HEK293 (cell line): ENCODE measurements at regions not wholly inside any gene's neighbourhood (a gene's known extent, or its start where the extent isn't known, plus 50 kb on each side); places are given as distances from the start of the nearest gene placed in this dataset.
A peak's percentile ranks its signal among the peaks of the same experiment; 100 is the strongest.

Source experiments
- CTCF ChIA-PET: fragments of 350-600 bp; formaldehyde crosslinking; extraction: SDS; loops from one replicate; lab custom pipeline; 2021; ENCODE audit warnings: antibody characterized with exemption; lab: Yijun Ruan, JAX
- POLR2A ChIA-PET: fragments of 300-600 bp; formaldehyde crosslinking; extraction: SDS; loops from one replicate; lab custom pipeline; 2020; ENCODE audit warnings: antibody characterized with exemption, inconsistent platforms; lab: Yijun Ruan, JAX
- H3K27ac ChIP-seq: fragments of 200-500 bp; sonication (Bioruptor generic); 2 replicates; pipeline ENCODE4 v1.5.1; 2014; ENCODE audit warnings: low read depth, low read length, control low read depth, inconsistent platforms; ENCODE audit errors: extremely low read depth
- H3K36me3 ChIP-seq, 2 experiments: fragments of 200-500 bp in 1 of 2; sonication (Bioruptor generic) in 1 of 2; 1 replicate in 1 of 2; 2 replicates in 1 of 2; pipeline ENCODE4 v1.5.1; 2014 to 2017; ENCODE audit warnings: inconsistent platforms in 2 of 2, low read length in 2 of 2; ENCODE audit not compliant: control insufficient read depth in 2 of 2, insufficient read depth in 1 of 2
- H3K4me1 ChIP-seq: fragments of 200-500 bp; sonication (Bioruptor generic); 2 replicates; pipeline ENCODE4 v1.5.1; 2014; ENCODE audit warnings: mild to moderate bottlenecking, low read length, inconsistent platforms; ENCODE audit not compliant: control insufficient read depth, insufficient read depth
- H3K4me3 ChIP-seq: 2 replicates; pipeline ENCODE4 v1.5.1; 2011; ENCODE audit warnings: low read depth, mild to moderate bottlenecking, control low read depth, low read length, moderate library complexity
- H3K9me3 ChIP-seq: fragments of 200-500 bp; sonication (Bioruptor generic); 2 replicates; pipeline ENCODE4 v1.5.1; 2014; ENCODE audit warnings: low read depth, low read length, inconsistent platforms; ENCODE audit not compliant: control insufficient read depth, insufficient read depth
- HOXD13 ChIP-seq: sonication (generic); formaldehyde crosslinking; IDR thresholded peaks from 2 replicates; pipeline ENCODE4 v1.8.0; 2022; ENCODE audit warnings: missing genetic modification reagents, borderline replicate concordance
- PRDM1 ChIP-seq: fragments of 450-650 bp; formaldehyde crosslinking; IDR thresholded peaks from 2 replicates; pipeline ENCODE4; 2016; ENCODE audit warnings: missing biosample characterization, missing genetic modification characterization
- SP7 ChIP-seq: fragments of 450-650 bp; formaldehyde crosslinking; IDR thresholded peaks from 2 replicates; pipeline ENCODE4 v1.5.1; 2016; ENCODE audit warnings: missing biosample characterization, missing genetic modification characterization
- ZBTB17 ChIP-seq: fragments of 450-650 bp; formaldehyde crosslinking; IDR thresholded peaks from 2 replicates; pipeline ENCODE4 v1.5.1; 2016; ENCODE audit warnings: missing biosample characterization, missing genetic modification characterization
- ZBTB7A ChIP-seq: fragments of 450-650 bp; formaldehyde crosslinking; IDR thresholded peaks from 2 replicates; pipeline ENCODE4 v1.5.1; 2016; ENCODE audit warnings: low read depth, missing biosample characterization, missing genetic modification characterization
- ZNF132 ChIP-seq: fragments of 450-650 bp; formaldehyde crosslinking; IDR thresholded peaks from 2 replicates; pipeline ENCODE4 v1.5.1; 2017; ENCODE audit warnings: missing biosample characterization, missing genetic modification characterization, borderline replicate concordance
- ZNF140 ChIP-seq: fragments of 450-650 bp; formaldehyde crosslinking; IDR thresholded peaks from 2 replicates; pipeline ENCODE4 v1.5.1; 2016; ENCODE audit warnings: missing biosample characterization, missing genetic modification characterization
- ZNF157 ChIP-seq: fragments of 450-650 bp; formaldehyde crosslinking; IDR thresholded peaks from 2 replicates; pipeline ENCODE4 v1.5.1; 2016; ENCODE audit warnings: missing biosample characterization, missing genetic modification characterization
- ZNF214 ChIP-seq: fragments of 450-650 bp; formaldehyde crosslinking; IDR thresholded peaks from 2 replicates; pipeline ENCODE4 v1.5.1; 2017; ENCODE audit warnings: missing biosample characterization, mild to moderate bottlenecking, missing genetic modification characterization, borderline replicate concordance
- ZNF416 ChIP-seq: fragments of 450-650 bp; formaldehyde crosslinking; IDR thresholded peaks from 2 replicates; pipeline ENCODE4 v1.5.1; 2016; ENCODE audit warnings: missing biosample characterization, missing genetic modification characterization
- ZNF530 ChIP-seq: fragments of 450-650 bp; formaldehyde crosslinking; IDR thresholded peaks from 2 replicates; pipeline ENCODE4 v1.5.1; 2016; ENCODE audit warnings: low read depth, missing biosample characterization, missing genetic modification characterization
- ZNF544 ChIP-seq: fragments of 450-650 bp; formaldehyde crosslinking; IDR thresholded peaks from 2 replicates; pipeline ENCODE4 v1.5.0; 2017; ENCODE audit warnings: missing biosample characterization, missing genetic modification characterization
- ZNF623 ChIP-seq: fragments of 450-650 bp; formaldehyde crosslinking; IDR thresholded peaks from 2 replicates; pipeline ENCODE4 v1.5.1; 2016; ENCODE audit warnings: missing biosample characterization, missing genetic modification characterization
- ZNF701 ChIP-seq: fragments of 450-650 bp; formaldehyde crosslinking; IDR thresholded peaks from 2 replicates; pipeline ENCODE4 v1.5.1; 2016; ENCODE audit warnings: missing biosample characterization, missing genetic modification characterization
- ZNF768 ChIP-seq: fragments of 450-650 bp; formaldehyde crosslinking; IDR thresholded peaks from 2 replicates; pipeline ENCODE4 v1.5.1; 2018; ENCODE audit warnings: missing biosample characterization, mild to moderate bottlenecking, missing genetic modification characterization
- TF ChIP-seq, protein P1 (sequence below): fragments of 450-650 bp; formaldehyde crosslinking; IDR thresholded peaks from 2 replicates; pipeline ENCODE4 v1.5.1; 2017; ENCODE audit warnings: missing biosample characterization, missing genetic modification characterization
- TF ChIP-seq, protein P2 (sequence below): fragments of 450-650 bp; formaldehyde crosslinking; IDR thresholded peaks from 2 replicates; pipeline ENCODE4 v1.5.1; 2016; ENCODE audit warnings: missing biosample characterization, missing genetic modification characterization
- TF ChIP-seq, protein P3 (sequence below): fragments of 450-650 bp; formaldehyde crosslinking; IDR thresholded peaks from 2 replicates; pipeline ENCODE4 v1.5.1; 2016; ENCODE audit warnings: missing biosample characterization, missing genetic modification characterization
- TF ChIP-seq, protein P4 (sequence below): fragments of 450-650 bp; IDR thresholded peaks from 2 replicates; pipeline ENCODE4 v1.5.1; 2018; ENCODE audit warnings: missing biosample characterization, missing genetic modification characterization
- TF ChIP-seq, protein P5 (sequence below): fragments of 450-650 bp; formaldehyde crosslinking; IDR thresholded peaks from 2 replicates; pipeline ENCODE4 v1.5.1; 2017; ENCODE audit warnings: missing biosample characterization, missing genetic modification characterization
- TF ChIP-seq, protein P6 (sequence below): fragments of 450-650 bp; formaldehyde crosslinking; IDR thresholded peaks from 2 replicates; pipeline ENCODE4 v1.5.1; 2016; ENCODE audit warnings: missing biosample characterization, missing genetic modification characterization

DNA sequence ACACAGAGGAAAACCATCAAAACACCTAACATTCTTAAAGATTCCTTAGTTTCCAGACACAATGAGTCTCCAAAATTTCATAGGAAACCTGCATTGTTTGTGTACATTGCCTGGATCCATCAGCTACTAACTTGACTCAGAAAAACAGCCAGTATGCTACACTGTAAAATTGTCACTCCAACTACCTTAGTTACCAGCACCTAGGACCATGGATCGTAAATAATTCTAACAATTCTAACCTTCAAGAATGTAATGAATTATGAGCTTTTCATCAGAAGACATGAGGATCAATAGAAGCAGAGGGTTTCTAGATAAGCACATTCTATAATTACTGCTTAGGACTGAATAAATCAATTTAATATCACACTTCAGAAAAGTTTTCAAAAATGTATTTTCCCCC lies 851.5 kb downstream of the SORCS1 start:
- Histone ChIP-seq H3K4me1 (no peaks in the 10 kb centered on the region), H3K4me3 (no peak overlapping the region), H3K9me3 (no peaks in the 10 kb centered on the region), H3K27ac (no peak overlapping the region), H3K36me3 (no peaks in the 10 kb centered on the region)
- POLR2A ChIA-PET: no interaction called here
- CTCF ChIA-PET: no interaction called here
- TF ChIP-seq ZNF214 (tag by site-specific recombination) (no peak), ZNF623 (tag by site-specific recombination) (no peak), SP7 (tag by site-specific recombination) (no peak), ZNF132 (tag by site-specific recombination) (no peak), PRDM1 (tag by site-specific recombination) (no peak), ZNF140 (tag by site-specific recombination) (no peak), ZNF768 (tag by site-specific recombination) (no peak), HOXD13 (CRISPR knock-in tag) (no peak), ZNF157 (tag by site-specific recombination) (no peak), ZNF530 (no peak), ZNF701 (tag by site-specific recombination) (no peak), ZBTB7A (tag by site-specific recombination) (no peak)
- TF ChIP-seq, protein P1, sequence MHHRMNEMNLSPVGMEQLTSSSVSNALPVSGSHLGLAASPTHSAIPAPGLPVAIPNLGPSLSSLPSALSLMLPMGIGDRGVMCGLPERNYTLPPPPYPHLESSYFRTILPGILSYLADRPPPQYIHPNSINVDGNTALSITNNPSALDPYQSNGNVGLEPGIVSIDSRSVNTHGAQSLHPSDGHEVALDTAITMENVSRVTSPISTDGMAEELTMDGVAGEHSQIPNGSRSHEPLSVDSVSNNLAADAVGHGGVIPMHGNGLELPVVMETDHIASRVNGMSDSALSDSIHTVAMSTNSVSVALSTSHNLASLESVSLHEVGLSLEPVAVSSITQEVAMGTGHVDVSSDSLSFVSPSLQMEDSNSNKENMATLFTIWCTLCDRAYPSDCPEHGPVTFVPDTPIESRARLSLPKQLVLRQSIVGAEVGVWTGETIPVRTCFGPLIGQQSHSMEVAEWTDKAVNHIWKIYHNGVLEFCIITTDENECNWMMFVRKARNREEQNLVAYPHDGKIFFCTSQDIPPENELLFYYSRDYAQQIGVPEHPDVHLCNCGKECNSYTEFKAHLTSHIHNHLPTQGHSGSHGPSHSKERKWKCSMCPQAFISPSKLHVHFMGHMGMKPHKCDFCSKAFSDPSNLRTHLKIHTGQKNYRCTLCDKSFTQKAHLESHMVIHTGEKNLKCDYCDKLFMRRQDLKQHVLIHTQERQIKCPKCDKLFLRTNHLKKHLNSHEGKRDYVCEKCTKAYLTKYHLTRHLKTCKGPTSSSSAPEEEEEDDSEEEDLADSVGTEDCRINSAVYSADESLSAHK (tag by site-specific recombination): no peak
- TF ChIP-seq, protein P2, sequence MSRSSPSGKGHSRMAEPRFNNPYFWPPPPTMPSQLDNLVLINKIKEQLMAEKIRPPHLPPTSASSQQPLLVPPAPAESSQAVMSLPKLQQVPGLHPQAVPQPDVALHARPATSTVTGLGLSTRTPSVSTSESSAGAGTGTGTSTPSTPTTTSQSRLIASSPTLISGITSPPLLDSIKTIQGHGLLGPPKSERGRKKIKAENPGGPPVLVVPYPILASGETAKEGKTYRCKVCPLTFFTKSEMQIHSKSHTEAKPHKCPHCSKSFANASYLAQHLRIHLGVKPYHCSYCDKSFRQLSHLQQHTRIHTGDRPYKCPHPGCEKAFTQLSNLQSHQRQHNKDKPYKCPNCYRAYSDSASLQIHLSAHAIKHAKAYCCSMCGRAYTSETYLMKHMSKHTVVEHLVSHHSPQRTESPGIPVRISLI: no peak
- TF ChIP-seq, protein P3, sequence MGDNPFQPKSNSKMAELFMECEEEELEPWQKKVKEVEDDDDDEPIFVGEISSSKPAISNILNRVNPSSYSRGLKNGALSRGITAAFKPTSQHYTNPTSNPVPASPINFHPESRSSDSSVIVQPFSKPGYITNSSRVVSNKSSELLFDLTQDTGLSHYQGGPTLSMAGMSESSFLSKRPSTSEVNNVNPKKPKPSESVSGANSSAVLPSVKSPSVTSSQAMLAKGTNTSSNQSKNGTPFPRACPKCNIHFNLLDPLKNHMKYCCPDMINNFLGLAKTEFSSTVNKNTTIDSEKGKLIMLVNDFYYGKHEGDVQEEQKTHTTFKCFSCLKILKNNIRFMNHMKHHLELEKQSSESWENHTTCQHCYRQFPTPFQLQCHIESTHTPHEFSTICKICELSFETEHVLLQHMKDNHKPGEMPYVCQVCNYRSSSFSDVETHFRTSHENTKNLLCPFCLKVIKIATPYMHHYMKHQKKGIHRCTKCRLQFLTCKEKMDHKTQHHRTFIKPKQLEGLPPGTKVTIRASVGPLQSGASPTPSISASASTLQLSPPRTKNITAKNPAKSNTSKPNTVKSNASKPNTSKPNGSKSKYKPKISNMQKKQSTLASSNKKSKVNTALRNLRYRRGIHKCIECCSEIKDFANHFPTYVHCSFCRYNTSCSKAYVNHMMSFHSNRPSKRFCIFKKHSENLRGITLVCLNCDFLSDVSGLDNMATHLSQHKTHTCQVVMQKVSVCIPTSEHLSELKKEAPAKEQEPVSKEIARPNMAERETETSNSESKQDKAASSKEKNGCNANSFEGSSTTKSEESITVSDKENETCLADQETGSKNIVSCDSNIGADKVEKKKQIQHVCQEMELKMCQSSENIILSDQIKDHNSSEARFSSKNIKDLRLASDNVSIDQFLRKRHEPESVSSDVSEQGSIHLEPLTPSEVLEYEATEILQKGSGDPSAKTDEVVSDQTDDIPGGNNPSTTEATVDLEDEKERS: no peak

DNA sequence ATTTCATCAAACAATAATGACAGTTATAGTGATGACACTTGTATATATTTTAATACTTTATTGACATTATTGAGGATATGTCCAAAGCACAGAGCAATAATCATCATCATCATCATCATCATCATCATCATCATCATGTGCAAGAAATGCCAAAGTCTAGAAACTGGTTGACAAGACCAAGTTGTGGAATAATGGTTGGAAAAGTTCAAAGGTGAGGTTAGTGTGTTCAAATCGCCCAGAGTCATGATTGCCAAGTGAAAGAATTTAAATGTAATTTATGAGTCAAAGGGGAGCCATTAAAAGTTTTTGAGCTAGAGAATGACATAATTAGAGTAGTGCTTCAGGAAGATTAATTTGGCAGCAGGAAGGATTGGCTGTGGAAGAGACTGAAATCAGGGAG lies 852.4 kb downstream of the SORCS1 start:
- no peak for TF ChIP-seq ZNF544 (tag by site-specific recombination)
- no peak for TF ChIP-seq ZNF416 (tag by site-specific recombination)
- TF ChIP-seq, protein P4, sequence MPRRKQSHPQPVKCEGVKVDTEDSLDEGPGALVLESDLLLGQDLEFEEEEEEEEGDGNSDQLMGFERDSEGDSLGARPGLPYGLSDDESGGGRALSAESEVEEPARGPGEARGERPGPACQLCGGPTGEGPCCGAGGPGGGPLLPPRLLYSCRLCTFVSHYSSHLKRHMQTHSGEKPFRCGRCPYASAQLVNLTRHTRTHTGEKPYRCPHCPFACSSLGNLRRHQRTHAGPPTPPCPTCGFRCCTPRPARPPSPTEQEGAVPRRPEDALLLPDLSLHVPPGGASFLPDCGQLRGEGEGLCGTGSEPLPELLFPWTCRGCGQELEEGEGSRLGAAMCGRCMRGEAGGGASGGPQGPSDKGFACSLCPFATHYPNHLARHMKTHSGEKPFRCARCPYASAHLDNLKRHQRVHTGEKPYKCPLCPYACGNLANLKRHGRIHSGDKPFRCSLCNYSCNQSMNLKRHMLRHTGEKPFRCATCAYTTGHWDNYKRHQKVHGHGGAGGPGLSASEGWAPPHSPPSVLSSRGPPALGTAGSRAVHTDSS (tag by site-specific recombination): 0 out of 2 replicates have a peak, but pooled peaks have one; percentile 30
- no peak for TF ChIP-seq ZBTB17
- TF ChIP-seq, protein P5, sequence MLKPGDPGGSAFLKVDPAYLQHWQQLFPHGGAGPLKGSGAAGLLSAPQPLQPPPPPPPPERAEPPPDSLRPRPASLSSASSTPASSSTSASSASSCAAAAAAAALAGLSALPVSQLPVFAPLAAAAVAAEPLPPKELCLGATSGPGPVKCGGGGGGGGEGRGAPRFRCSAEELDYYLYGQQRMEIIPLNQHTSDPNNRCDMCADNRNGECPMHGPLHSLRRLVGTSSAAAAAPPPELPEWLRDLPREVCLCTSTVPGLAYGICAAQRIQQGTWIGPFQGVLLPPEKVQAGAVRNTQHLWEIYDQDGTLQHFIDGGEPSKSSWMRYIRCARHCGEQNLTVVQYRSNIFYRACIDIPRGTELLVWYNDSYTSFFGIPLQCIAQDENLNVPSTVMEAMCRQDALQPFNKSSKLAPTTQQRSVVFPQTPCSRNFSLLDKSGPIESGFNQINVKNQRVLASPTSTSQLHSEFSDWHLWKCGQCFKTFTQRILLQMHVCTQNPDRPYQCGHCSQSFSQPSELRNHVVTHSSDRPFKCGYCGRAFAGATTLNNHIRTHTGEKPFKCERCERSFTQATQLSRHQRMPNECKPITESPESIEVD: no peak
- TF ChIP-seq, protein P6, sequence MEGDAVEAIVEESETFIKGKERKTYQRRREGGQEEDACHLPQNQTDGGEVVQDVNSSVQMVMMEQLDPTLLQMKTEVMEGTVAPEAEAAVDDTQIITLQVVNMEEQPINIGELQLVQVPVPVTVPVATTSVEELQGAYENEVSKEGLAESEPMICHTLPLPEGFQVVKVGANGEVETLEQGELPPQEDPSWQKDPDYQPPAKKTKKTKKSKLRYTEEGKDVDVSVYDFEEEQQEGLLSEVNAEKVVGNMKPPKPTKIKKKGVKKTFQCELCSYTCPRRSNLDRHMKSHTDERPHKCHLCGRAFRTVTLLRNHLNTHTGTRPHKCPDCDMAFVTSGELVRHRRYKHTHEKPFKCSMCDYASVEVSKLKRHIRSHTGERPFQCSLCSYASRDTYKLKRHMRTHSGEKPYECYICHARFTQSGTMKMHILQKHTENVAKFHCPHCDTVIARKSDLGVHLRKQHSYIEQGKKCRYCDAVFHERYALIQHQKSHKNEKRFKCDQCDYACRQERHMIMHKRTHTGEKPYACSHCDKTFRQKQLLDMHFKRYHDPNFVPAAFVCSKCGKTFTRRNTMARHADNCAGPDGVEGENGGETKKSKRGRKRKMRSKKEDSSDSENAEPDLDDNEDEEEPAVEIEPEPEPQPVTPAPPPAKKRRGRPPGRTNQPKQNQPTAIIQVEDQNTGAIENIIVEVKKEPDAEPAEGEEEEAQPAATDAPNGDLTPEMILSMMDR (tag by site-specific recombination): no peak
- POLR2A ChIA-PET: no interaction called here
- Histone ChIP-seq H3K36me3 (no peaks in the 10 kb centered on the region), H3K27ac (no peak overlapping the region), H3K9me3 (no peaks in the 10 kb centered on the region), H3K4me1 (no peaks in the 10 kb centered on the region), H3K4me3 (no peak overlapping the region)
- CTCF ChIA-PET: interaction anchor here (0.6 kb wide), 1 partner anchor 399 kb away, joined by 3 read pairs; no protein-coding TSS in a partner anchor
